Lung (tissue), 11 donors: ENCODE measurements at regions not wholly inside any gene's neighbourhood (a gene's known extent, or its start where the extent isn't known, plus 50 kb on each side); places are given as distances from the start of the nearest gene placed in this dataset.

Experiments used
- ATAC-seq: fragments of 200-7000 bp; cut with Tn5 transposase; one replicate; pipeline ENCODE4 v1.9.1; 2020; ENCODE audit warnings: moderate number of reproducible peaks; ENCODE audit not compliant: insufficient read depth, low FRiP score
- DNase-seq, 3 donors: peaks; one replicate each; pipeline ENCODE4 v3.0.0-alpha.2; 2013 to 2017
- H3K27ac ChIP-seq, 2 donors: one replicate each; pipeline ENCODE4 v1.5.1; 2013; ENCODE audit warnings: mild to moderate bottlenecking in 2 of 2, moderate library complexity in 2 of 2, control low read depth in 1 of 2, inconsistent platforms in 1 of 2, low read depth in 1 of 2, low read length in 1 of 2
- H3K27me3 ChIP-seq, 3 donors: one replicate each; pipeline ENCODE4 v1.5.1; 2013; ENCODE audit warnings: low read length in 2 of 3; ENCODE audit not compliant: control insufficient read depth in 3 of 3, insufficient read depth in 3 of 3
- H3K36me3 ChIP-seq, 4 donors: one replicate each; pipeline ENCODE4 v1.5.1; 2013; ENCODE audit warnings: low read length in 4 of 4, mild to moderate bottlenecking in 1 of 4, moderate library complexity in 1 of 4; ENCODE audit not compliant: control insufficient read depth in 4 of 4, insufficient read depth in 4 of 4
- H3K4me1 ChIP-seq, 5 donors: one replicate each; pipeline ENCODE4 v1.5.1; 2013; ENCODE audit warnings: low read length in 5 of 5, mild to moderate bottlenecking in 2 of 5, moderate library complexity in 1 of 5; ENCODE audit not compliant: control insufficient read depth in 5 of 5, insufficient read depth in 5 of 5
- H3K4me3 ChIP-seq: one replicate; pipeline ENCODE4 v1.5.1; 2013; ENCODE audit warnings: mild to moderate bottlenecking, control low read depth, moderate library complexity
- H3K9ac ChIP-seq, 2 donors: one replicate each; pipeline ENCODE4 v1.5.1; 2013; ENCODE audit warnings: low read length in 2 of 2, control low read depth in 1 of 2; ENCODE audit not compliant: insufficient read depth in 1 of 2
- H3K9me3 ChIP-seq, 4 donors: one replicate each; pipeline ENCODE4 v1.5.1; 2013; ENCODE audit warnings: low read length in 3 of 4, mild to moderate bottlenecking in 1 of 4, moderate library complexity in 1 of 4; ENCODE audit not compliant: control insufficient read depth in 4 of 4, insufficient read depth in 3 of 4
- WGBS, 2 donors: extraction: QIAGEN DNeasy Blood & Tissue Kit; methylation state at CpG; one replicate each; pipeline ENCODE4 v1.1.7; 2013; 5-methylcytosine and 5-hydroxymethylcytosine counted together
- TF ChIP-seq, protein P1 (sequence below): IDR thresholded peaks from 2 replicates; pipeline ENCODE4 v1.5.1; 2012; ENCODE audit warnings: mild to moderate bottlenecking; ENCODE audit errors: control extremely low read depth, extremely low read depth
- donor health status: control.
- donor health status: control.
- donor health status: Bipolar disorder and iron deficiency.
- donor health status: healthy.
- donor health status: DM: yes; HTN: yes; CAD: no.

DNA sequence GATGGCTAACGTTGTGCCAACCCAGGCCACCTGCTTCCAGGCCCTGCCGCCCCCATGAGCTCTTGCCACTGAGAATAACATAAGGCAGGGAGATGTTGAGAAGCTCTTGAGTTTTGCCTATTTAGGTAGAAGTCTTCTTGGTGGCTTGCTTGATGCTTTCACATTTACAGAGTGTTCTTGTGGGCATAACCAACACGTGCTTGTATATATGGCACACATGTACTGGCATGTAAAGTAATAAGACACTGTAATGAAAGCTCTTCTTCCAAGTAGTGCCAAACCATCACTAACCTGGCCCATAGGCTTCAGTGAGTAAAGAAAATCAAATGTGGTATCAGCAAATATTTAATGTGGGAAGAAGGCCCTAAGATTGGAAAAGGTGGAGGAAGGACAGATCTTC, 146.9 kb upstream of the CITED2 start:
- Histone ChIP-seq H3K27me3 (no peaks in the 10 kb centered on the region), H3K4me1 (peaks cover 0 to 5% (median 0%) of the 10 kb centered on the region in 5 donors), H3K36me3 (no peaks in the 10 kb centered on the region), H3K4me3 (no peak overlapping the region), H3K9ac (no peak overlapping the region), H3K27ac (no peak overlapping the region), H3K9me3 (no peaks in the 10 kb centered on the region)
- no peak for ATAC-seq
- TF ChIP-seq, protein P1, sequence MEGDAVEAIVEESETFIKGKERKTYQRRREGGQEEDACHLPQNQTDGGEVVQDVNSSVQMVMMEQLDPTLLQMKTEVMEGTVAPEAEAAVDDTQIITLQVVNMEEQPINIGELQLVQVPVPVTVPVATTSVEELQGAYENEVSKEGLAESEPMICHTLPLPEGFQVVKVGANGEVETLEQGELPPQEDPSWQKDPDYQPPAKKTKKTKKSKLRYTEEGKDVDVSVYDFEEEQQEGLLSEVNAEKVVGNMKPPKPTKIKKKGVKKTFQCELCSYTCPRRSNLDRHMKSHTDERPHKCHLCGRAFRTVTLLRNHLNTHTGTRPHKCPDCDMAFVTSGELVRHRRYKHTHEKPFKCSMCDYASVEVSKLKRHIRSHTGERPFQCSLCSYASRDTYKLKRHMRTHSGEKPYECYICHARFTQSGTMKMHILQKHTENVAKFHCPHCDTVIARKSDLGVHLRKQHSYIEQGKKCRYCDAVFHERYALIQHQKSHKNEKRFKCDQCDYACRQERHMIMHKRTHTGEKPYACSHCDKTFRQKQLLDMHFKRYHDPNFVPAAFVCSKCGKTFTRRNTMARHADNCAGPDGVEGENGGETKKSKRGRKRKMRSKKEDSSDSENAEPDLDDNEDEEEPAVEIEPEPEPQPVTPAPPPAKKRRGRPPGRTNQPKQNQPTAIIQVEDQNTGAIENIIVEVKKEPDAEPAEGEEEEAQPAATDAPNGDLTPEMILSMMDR: no peak
- DNase-seq: no peak
- 87 to 89% methylated on average over 3 of the region's 3 CpGs for WGBS, 2 donors

DNA sequence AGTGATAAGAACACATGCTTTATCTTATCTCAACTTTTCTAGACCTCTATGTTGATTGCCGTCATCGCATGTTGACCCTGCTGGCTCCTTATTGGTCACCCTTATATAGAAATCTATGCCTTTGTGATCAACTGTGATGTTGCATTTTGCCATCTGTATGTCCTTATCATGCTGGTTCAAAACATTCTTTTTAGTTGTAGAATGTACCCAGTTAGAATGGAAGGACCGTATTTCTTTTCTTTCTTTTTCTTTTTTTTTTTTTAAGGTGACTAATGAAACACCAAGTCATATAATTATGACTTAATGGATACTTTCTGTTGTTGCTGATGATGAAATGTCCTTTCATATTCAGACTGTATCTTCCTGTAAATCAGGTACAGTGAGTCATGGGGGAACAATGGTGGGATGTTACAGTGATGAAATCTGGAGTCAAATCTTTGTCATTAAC, 145.9 kb upstream of the CITED2 start:
- Histone ChIP-seq H3K9me3 (no peaks in the 10 kb centered on the region), H3K4me1 (peaks cover 0 to 5% (median 0%) of the 10 kb centered on the region in 5 donors), H3K4me3 (no peak overlapping the region), H3K9ac (no peak overlapping the region), H3K27me3 (no peaks in the 10 kb centered on the region), H3K36me3 (no peaks in the 10 kb centered on the region), H3K27ac (no peak overlapping the region)
- ATAC-seq: no peak
- no peak for DNase-seq
- TF ChIP-seq, protein P1: no peak
- WGBS, 2 donors: 85 to 90% methylated on average over 3 of the region's 3 CpGs

DNA sequence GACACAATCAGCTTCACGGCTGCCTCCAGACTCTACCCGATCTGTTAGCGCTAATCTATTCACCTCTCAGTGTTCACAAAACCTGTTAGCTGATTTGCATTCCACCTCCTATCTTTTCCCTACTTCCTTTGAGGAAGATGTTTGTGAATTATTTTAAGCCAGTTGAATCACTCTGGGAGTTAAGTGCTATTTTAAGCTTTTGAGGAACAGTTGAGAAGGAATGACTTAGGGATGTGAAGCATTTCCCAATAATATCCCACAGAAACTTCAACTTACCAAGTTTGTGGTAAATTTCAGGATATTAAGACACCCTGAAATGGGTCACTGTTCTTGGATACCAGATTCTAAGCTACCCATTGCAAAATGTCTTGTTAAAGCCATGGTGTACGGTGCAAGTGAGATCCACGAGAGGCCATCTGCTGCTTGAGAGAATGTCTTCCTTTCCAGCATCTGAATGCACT, 145.2 kb upstream of the CITED2 start:
- 59 to 75% methylated on average over 5 of the region's 5 CpGs for WGBS, 2 donors
- no peak overlapping the region for H3K4me3 ChIP-seq
- ATAC-seq (no peak), DNase-seq (no peak)
- no peak overlapping the region for H3K27ac ChIP-seq
- H3K27me3 ChIP-seq: no peaks in the 10 kb centered on the region
- TF ChIP-seq, protein P1: no peak
- H3K36me3 ChIP-seq: no peaks in the 10 kb centered on the region
- H3K9me3 ChIP-seq: no peaks in the 10 kb centered on the region
- H3K4me1 ChIP-seq: peaks cover 0 to 5% (median 0%) of the 10 kb centered on the region in 5 donors
- H3K9ac ChIP-seq: no peak overlapping the region

DNA sequence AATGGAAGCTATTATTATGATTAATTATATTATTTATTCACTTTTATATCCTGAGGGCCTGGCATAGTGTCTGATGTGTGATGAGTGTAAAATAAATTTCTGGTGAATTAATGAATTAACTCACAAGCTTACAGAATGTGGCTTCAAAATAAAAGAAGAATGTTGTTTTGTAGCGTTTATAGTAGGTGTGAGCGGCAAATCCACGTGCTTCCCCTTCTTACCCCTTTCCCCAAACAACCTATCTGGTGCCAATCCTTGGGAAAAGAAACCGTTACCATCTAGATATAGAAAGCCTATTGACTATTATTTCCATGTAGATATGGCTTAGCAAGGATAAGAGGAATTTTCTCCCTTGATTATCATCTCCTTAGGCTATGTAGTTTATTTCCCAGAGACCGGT, 144.6 kb upstream of the CITED2 start:
- Histone ChIP-seq H3K36me3 (no peaks in the 10 kb centered on the region), H3K4me3 (no peak overlapping the region), H3K27ac (no peak overlapping the region), H3K9me3 (no peaks in the 10 kb centered on the region), H3K9ac (no peak overlapping the region), H3K27me3 (no peaks in the 10 kb centered on the region), H3K4me1 (peaks cover 0 to 5% (median 0%) of the 10 kb centered on the region in 5 donors)
- WGBS, 2 donors: 90 to 91% methylated on average over 5 of the region's 5 CpGs
- no peak for ATAC-seq
- TF ChIP-seq, protein P1: no peak
- DNase-seq: no peak
